AG09319 (cell line): ENCODE measurements at regions not wholly inside any gene's neighbourhood (a gene's known extent, or its start where the extent isn't known, plus 50 kb on each side); places are given as distances from the start of the nearest gene placed in this dataset.

Source experiments
- DNase-seq: peaks from one replicate; pipeline ENCODE4 v3.0.0-alpha.2; 2010; ENCODE audit warnings: low read depth; ENCODE audit errors: extremely low read depth
- TF ChIP-seq, protein P1 (sequence below): IDR thresholded peaks from 2 replicates; pipeline ENCODE4 v1.5.1; 2011; ENCODE audit warnings: low read depth, mild to moderate bottlenecking, inconsistent platforms, low read length, moderate library complexity

DNA sequence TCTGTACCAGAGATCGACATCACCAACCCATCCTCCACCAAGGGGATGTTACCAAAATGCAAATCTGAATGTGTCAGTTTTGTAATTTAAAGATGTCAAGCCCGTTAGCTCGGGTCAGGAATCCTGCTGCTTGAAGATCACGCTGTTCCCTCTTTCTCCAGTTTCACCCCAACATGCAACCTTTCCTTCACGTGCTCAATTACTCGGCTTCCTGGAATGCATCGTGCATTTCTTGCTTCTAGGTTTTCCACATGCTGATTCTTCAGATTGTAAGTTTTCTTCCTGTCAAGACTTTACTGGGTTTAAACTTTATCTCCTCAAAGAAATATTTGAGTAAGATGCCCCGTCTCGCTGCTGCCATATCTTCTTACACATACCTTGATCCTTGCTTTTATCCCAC, 209.5 kb upstream of the SNX2 start:
- TF ChIP-seq, protein P1, sequence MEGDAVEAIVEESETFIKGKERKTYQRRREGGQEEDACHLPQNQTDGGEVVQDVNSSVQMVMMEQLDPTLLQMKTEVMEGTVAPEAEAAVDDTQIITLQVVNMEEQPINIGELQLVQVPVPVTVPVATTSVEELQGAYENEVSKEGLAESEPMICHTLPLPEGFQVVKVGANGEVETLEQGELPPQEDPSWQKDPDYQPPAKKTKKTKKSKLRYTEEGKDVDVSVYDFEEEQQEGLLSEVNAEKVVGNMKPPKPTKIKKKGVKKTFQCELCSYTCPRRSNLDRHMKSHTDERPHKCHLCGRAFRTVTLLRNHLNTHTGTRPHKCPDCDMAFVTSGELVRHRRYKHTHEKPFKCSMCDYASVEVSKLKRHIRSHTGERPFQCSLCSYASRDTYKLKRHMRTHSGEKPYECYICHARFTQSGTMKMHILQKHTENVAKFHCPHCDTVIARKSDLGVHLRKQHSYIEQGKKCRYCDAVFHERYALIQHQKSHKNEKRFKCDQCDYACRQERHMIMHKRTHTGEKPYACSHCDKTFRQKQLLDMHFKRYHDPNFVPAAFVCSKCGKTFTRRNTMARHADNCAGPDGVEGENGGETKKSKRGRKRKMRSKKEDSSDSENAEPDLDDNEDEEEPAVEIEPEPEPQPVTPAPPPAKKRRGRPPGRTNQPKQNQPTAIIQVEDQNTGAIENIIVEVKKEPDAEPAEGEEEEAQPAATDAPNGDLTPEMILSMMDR, result no peak
- DNase-seq, result no peak

DNA sequence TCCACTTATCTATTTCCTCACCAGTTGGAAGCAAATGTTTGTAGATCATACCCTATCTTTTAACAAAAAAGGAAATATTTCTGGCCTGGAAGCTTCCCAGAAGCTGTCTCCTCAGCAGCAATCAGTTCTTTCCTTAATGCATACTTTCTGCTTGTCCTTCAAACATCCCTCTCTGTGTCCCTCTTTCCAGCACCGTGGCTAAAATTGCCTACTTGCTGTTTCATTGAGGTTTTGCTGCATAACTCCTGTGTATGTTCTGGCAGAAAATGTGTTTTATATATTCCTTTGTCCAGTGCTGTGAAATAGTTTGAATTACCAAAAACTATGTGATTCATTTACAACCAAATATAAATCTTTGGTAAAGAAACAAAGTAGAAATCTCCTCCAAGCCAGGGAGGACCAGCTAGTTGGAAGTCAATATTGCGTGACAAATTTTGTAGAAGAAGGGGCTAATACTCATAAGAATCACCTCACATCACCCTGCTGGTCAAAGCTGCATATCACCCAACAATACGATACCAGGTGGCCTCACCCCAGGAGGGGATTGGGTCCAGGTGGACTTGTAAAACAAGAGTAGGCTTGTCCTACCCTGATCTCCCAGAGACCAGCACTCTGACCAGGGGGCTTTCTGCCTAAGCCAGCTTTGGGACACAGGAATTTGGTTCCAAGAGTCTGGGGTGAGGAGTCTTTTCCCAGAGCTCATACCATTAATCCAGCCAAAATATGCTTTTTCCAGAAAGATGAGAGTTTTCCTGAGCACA, 198.4 kb upstream of the SNX2 start:
- TF ChIP-seq, protein P1, result no peak
- no peak for DNase-seq

DNA sequence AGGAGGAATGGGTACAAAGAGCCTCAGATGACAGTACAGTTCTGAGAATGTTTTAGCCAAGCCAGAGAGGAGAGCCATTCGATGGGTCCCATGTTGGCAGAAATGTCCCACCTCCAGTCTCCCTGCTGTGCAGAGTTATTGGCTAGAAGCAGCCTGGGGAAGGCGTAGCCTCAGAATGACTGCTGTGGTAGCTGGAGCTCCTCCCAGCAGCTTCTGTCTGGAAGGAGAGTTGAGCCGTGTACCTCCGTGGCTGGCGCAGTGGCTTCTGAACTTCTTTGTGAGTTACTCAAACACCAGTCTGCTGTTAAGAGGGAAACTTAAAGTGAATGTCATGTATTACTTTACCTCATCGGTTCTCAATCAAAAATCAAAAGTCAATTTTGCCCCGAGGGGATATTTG, 193.3 kb upstream of the SNX2 start:
- no peak for DNase-seq
- TF ChIP-seq, protein P1, result no peak

DNA sequence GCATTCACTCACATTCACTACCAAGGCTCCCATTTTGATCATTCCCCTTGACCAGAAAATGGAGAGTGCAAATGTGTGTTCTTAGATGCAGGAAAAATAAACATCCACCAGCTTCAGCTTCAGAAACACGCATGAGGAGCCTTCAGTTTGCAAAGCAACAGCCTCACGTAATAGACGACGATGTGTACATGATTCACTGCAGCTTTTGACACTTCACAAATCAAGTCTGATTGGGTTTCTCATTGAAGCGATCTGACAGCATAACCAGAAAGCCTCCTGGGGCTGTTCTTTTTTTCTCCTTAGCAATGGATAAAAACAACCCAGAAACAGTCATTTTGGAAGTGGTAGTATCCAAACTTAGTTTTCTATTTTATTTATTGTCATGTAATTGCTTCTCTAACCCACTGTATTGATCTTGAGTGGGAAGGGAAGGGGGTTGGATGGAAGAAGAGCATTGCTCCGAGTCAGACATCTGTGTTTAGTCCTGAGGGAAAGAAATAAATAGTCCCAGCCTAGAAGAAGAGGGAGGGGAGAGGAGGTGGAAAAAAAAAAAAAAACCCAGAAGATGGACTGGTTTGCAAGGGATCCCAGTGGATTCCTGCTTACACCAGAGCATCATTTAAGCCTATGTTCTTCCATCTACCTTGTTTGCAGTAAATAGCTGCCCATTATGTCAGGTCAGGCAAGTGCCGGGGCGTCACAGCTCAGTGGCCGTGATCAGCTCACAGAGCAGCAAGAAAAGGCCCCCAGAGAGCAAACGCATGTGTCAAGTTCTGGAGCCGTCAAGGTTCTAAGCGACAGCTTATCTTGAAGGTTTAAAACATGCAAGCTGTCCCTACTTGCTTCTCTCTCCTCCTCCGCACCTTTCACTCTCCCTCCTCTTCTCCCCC, 190.2 kb upstream of the SNX2 start:
- TF ChIP-seq, protein P1, result no peak

DNA sequence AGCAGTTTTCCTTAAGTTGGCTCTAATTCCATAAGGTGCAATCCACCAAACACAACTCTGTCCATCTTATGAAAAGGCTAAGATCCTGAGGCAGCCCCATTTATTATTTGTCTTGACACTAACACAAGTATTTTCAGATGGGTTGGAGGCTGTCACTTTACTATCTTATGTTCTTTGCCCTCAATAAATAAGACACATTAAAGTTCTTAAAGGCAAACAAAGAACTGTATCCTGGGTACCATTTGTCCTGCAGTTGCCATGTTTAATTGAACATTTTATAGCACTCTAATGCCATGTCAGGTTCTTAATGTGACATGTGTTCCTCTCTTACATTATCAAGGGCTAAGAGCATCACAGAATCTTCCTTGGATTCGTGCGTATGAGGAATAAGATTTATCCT, 189.5 kb upstream of the SNX2 start:
- no peak for DNase-seq
- TF ChIP-seq, protein P1, result no peak

More for the DNA sequence above, 190.2 kb upstream of the SNX2 start:
- DNase-seq, result no peak

DNA sequence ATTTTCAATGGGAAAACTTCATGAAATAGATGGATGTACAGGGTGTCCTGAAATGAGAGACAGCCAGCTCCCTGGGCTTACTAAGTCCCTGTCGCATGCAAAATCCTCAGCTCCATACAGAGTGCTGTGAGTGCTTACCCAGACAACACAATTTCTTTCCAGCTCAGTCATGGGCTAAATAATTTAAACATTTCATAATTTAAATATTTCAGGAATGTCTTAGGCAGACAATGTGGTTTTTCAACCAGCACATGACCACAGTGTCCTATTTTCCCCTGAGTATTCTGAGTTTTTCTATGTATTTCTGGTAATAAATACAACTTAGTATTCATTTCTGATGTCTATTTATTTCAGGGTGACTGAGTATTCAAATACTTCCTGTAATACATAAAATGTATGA, 188.5 kb upstream of the SNX2 start:
- DNase-seq, result no peak
- TF ChIP-seq, protein P1, result no peak

DNA sequence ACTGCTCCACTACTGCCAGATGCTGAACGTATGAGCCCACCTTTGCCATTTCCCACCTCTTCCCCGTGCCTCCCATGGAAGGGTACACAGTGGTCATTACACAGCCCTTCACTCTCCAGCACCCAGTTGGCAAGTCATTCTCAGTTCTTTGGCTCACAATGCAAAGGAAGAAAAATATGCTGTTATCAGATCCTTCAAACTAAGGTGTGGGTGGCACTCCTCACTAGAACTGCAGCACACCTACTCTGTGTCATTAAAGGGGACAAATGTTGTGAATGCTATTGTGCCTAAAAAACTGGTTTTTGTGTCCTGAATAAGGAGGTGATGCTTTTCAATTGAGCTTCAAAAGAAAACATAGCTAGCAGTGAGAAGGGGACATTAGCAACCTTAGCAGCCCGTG, 183.1 kb upstream of the SNX2 start:
- no peak for DNase-seq
- TF ChIP-seq, protein P1, result no peak
